ENCODE measurements at regions not wholly inside any gene's neighbourhood (a gene's known extent, or its start where the extent isn't known, plus 50 kb on each side); places are given as distances from the start of the nearest gene placed in this dataset.
"Not testable (repeated sequence)": the region's sequence is repeated elsewhere in the genome, so short reads cannot be mapped to it uniquely, and the experiment has no call there.

DNA sequence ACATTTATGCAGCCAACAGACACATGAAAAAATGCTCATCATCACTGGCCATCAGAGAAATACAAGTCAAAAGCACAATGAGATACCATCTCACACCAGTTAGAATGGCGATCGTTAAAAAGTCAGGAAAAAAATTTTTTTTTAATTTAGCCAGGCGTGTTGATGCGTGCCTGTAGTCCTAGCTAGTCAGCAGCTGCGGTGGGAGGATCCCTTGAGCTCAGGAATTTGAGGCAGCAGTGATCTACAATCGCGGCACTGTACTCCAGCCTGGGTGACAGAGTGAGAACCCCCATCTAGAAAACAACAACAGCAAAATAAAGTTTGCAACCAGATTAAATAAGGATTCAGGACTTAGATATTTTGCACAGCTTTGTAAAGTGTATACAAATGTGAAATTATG, 65.7 kb upstream of the ALG13 start:
- H3K4me3 ChIP-seq, result no peak overlapping the region
- ATAC-seq (no peak), DNase-seq (no peak)
- H3K27me3 ChIP-seq, result no peaks in the 10 kb centered on the region
- no peaks in the 10 kb centered on the region for H3K4me1 ChIP-seq
- intact Hi-C loops (cut with DNase I), result no loop called here
- H3K9me3 ChIP-seq, result no peaks in the 10 kb centered on the region
- H3K27ac ChIP-seq, result no peak overlapping the region
- H3K36me3 ChIP-seq, result no peaks in the 10 kb centered on the region
- TF ChIP-seq, protein P1, sequence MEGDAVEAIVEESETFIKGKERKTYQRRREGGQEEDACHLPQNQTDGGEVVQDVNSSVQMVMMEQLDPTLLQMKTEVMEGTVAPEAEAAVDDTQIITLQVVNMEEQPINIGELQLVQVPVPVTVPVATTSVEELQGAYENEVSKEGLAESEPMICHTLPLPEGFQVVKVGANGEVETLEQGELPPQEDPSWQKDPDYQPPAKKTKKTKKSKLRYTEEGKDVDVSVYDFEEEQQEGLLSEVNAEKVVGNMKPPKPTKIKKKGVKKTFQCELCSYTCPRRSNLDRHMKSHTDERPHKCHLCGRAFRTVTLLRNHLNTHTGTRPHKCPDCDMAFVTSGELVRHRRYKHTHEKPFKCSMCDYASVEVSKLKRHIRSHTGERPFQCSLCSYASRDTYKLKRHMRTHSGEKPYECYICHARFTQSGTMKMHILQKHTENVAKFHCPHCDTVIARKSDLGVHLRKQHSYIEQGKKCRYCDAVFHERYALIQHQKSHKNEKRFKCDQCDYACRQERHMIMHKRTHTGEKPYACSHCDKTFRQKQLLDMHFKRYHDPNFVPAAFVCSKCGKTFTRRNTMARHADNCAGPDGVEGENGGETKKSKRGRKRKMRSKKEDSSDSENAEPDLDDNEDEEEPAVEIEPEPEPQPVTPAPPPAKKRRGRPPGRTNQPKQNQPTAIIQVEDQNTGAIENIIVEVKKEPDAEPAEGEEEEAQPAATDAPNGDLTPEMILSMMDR (IDR thresholded peaks at IDR 0.05), result no peak

DNA sequence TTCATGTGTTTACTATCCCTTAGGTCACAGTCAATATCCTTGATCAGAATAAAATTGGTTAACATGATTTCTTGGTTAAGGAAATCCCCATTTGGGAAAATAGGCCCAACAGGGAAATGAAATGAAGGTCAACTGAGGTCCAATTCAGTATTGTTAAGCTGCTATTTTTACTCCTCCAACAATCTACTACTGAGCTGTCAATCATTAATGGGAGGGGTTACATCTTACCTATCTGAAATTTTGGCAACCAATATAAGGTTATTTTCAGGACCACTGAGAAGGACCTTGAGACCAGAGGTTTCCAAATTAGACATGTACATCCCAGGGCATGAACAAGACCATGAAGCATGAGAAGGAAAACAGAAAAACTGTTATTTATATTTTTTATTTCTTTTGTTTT, 64.2 kb upstream of the ALG13 start:
- Histone ChIP-seq H3K4me1 (no peaks in the 10 kb centered on the region), H3K9me3 (no peaks in the 10 kb centered on the region), H3K27me3 (no peaks in the 10 kb centered on the region), H3K27ac (no peak overlapping the region), H3K4me3 (no peak overlapping the region), H3K36me3 (no peaks in the 10 kb centered on the region)
- TF ChIP-seq, protein P1 (IDR thresholded peaks at IDR 0.05), result no peak
- DNase-seq, result no peak
- intact Hi-C loops (cut with DNase I), result no loop called here
- ATAC-seq, result no peak

DNA sequence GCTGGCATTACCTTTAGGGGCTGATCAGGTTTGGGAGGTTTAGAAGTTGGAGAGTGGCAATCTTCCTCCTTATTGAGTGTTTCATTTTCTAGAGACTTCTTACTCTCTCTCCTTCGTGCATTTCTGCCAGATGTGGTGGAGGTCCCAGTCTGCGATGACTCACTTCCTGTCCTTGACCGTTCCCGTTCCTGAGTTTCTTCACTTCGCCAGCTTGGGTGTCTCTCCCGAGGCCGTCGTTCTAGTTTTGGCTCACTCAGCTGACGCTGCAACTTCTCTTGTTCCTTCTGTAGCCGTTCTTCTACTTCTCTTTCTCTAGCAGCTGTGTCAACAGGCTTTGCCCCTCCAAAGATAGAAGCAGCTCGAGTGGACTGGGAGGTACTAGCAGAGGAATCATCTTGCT, 60.9 kb upstream of the ALG13 start:
- H3K9me3 ChIP-seq; H3K27ac ChIP-seq; H3K36me3 ChIP-seq; ATAC-seq; H3K27me3 ChIP-seq; H3K4me3 ChIP-seq; H3K4me1 ChIP-seq; intact Hi-C loops (cut with DNase I): not testable (repeated sequence)
- DNase-seq, result peak in 1 of 4 donors; percentile 34

DNA sequence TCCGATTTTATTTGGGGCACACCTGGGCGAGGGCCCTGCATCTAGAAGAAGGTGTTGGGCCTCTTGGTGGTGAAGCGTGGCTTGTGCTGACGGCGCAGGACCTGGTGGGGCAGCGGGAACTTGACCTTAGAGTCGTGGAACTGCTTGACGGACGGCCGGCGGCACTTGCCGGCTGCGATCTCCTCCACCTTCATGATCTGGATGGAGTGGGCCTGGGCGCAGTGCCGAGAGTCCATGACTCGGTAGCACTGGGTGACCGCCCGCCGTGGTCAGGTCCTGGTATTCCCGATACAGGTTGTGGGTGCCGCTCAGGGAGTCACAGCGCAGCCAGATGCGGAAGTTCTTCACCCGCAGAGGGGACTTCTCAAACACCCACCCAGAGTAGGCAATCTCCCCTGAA, 56.8 kb upstream of the ALG13 start:
- ATAC-seq (no peak), DNase-seq (peak in 1 of 4 donors; percentile 46)
- Histone ChIP-seq H3K27me3 (peaks cover 0 to 5% of the 10 kb centered on the region in 2 donors), H3K27ac (no peak overlapping the region), H3K9me3 (no peaks in the 10 kb centered on the region), H3K36me3 (no peaks in the 10 kb centered on the region), H3K4me1 (no peaks in the 10 kb centered on the region), H3K4me3 (no peak overlapping the region)
- TF ChIP-seq, protein P1 (IDR thresholded peaks at IDR 0.05), result no peak
- intact Hi-C loops (cut with DNase I), result no loop called here

DNA sequence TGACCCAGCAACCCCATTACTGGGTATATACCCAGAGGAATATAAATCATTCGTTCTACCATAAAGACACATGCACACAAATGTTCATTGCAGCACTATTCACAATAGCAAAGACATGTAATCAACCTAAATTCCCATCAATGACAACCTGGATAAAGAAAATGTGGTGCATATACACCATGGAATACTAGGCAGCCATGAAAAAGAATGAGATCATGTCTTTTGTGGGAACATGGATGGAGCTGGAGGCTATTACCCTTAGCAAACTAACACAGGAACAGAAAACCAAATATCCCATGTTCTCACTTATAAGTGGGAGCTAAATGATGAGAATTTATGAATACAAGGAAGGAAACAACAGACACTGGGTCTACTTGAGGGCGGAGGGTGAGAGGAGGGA, 53.7 kb upstream of the ALG13 start:
- H3K27ac ChIP-seq; ATAC-seq; intact Hi-C loops (cut with DNase I): not testable (repeated sequence)

More for the DNA sequence above, 53.7 kb upstream of the ALG13 start:
- H3K9me3 ChIP-seq, H3K4me1 ChIP-seq, H3K4me3 ChIP-seq, H3K36me3 ChIP-seq, H3K27me3 ChIP-seq, DNase-seq: not testable (repeated sequence)

Measured in left lung (tissue), 4 donors.